DMS79 (cell line): ENCODE measurements at regions not wholly inside any gene's neighbourhood (a gene's known extent, or its start where the extent isn't known, plus 50 kb on each side); places are given as distances from the start of the nearest gene placed in this dataset.
"Not testable (repeated sequence)": the region's sequence is repeated elsewhere in the genome, so short reads cannot be mapped to it uniquely, and the experiment has no call there.

Source experiments
- DNase-seq: peaks from one replicate; lab custom pipeline; 2025; lab: John Stamatoyannopoulos, UW

GRCh38 chr22:47324435-47324990 is 562.1 kb downstream of the TBC1D22A start:
- no peak for DNase-seq

- DNase-seq = no peak
Observed at GRCh38 chr22:47323518-47323917, 561.1 kb downstream of the TBC1D22A start.

DNA sequence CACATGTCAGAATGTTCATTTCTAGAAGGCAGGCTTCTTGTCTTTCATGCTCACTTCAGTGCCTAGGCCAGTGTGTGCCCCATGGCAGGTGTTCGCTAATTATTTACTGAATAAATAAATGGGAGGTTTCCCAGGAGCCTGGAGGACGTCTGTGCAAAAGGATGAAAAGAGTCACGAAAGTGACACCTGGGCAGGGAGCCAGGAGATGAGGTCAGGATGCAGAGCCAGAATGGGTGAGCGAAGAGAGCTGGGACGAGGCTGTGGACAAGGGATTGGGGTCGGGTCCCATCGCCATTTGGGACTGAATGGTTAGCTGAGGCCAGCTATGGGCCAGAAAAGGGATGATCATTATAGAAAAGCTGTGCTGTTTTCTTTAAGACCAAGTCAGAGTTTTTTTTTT is 560.4 kb downstream of the TBC1D22A start:
- peak; percentile 23 for DNase-seq

GRCh38 chr22:47320560-47320959 is 558.1 kb downstream of the TBC1D22A start:
- no peak for DNase-seq

- no peak for DNase-seq
Observed at GRCh38 chr22:47318041-47318737, 555.7 kb downstream of the TBC1D22A start.

DNA sequence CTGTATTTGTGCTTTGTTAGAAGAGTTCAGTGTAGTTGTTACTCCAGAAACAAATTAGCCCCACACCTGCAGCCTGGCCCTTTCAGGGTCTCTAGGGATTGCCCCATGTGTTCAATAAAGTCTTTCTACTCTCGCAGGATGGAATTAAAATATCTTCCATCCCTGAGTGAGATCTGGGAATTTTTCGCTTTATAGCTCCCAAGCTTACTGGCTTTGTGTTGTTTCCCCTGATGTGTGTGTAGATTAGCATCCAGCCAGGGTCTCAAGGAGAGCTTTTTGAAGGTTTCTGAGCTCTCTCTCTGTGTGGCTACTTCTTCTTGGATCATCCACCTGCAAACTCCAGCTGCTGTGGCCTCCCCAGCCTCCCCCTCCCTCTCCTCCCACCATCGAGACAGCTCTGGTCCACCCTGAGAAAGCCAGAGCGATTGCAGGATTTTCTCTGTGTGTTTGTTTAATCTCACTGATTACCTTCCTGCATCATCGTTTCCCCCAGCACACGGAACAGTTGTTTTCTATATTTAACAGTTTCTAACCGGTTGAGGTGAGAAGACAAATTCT is 553.5 kb downstream of the TBC1D22A start:
- DNase-seq = no peak

DNA sequence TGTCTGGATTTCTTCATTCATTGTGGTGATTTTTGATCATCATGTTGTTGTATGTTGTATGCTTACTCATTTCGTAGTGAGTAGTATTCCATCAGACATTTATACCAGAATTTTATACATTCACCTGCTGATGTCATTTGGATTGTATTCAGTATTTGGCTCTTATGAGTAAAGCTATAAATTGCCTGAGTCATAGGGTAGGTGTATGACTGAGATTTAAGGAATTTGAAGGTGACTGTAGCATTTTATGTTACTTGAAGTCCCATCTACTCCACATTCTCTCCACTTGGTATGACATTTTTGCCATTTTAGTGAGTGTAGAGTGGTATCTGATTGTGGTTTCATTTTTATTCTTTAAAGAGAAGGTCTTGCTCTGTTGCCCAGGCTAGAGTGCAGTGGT is 548.2 kb downstream of the TBC1D22A start:
- DNase-seq = no peak

- DNase-seq = no peak
Observed at GRCh38 chr22:47309946-47310345, 547.5 kb downstream of the TBC1D22A start.

GRCh38 chr22:47309476-47309875 is 547.0 kb downstream of the TBC1D22A start:
- no peak for DNase-seq

- DNase-seq = no peak
Observed at GRCh38 chr22:47308886-47309285, 546.4 kb downstream of the TBC1D22A start.

DNA sequence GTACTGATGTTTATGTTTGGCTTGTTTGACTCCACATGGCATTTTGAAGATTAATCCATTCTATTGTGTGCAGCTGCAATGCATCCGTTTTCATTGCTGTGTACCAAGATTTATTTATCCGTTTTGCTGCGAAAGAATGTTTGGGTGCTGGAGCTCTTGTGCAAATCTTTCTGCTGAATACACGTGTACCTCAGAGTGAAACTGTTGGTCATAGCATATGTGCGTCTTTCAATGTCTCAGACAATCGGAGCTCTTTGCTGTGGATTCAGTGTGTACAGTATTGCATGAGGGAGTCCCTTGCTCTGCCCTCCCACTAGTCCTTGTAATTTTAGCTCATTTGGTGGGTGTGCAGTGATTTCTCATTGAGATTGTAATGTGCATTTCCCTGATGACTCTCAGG is 545.4 kb downstream of the TBC1D22A start:
- no peak for DNase-seq

- DNase-seq = no peak
Observed at GRCh38 chr22:47307326-47307725, 544.9 kb downstream of the TBC1D22A start.

GRCh38 chr22:47304854-47305253 is 542.4 kb downstream of the TBC1D22A start:
- DNase-seq = no peak

- no peak for DNase-seq
Observed at GRCh38 chr22:47304191-47304831, 541.9 kb downstream of the TBC1D22A start.

DNA sequence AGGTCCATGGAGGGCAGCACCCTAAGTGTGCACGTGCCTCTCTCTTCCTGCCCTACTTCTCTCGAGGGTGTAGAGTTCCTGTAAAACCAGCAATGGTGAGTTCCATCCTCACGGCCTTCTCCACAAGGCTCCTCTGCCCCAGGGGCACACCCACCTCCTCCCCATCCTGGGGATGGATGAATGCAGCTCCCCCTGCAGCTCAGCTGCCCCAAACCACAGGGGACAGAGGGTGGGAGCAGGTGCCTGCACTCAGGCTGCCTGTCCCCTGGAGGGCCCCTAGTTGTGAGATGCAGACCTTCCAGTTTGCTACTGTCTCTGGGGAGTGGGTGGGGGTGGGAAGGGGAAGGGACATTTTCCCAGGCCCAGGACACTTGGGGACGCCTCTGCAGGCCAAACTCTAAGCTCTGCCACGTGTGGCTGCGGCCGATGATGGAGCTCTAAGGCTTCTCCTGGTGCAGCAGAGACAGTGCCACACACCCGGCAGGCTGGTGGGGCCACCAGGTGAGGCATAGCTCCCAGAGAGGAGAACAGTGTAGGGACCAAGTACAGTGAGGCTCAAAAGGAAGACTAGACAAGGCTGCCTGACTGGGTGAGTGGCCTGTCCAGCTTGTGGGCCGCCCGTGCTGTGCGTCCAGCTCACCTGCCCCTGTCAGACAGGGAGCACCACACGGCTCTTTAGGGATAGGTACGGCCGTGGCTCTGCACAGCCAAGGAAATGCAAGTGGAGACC is 540.9 kb downstream of the TBC1D22A start:
- DNase-seq = no peak

- not testable (repeated sequence) for DNase-seq
Observed at GRCh38 chr22:47302587-47302986, 540.1 kb downstream of the TBC1D22A start.

DNA sequence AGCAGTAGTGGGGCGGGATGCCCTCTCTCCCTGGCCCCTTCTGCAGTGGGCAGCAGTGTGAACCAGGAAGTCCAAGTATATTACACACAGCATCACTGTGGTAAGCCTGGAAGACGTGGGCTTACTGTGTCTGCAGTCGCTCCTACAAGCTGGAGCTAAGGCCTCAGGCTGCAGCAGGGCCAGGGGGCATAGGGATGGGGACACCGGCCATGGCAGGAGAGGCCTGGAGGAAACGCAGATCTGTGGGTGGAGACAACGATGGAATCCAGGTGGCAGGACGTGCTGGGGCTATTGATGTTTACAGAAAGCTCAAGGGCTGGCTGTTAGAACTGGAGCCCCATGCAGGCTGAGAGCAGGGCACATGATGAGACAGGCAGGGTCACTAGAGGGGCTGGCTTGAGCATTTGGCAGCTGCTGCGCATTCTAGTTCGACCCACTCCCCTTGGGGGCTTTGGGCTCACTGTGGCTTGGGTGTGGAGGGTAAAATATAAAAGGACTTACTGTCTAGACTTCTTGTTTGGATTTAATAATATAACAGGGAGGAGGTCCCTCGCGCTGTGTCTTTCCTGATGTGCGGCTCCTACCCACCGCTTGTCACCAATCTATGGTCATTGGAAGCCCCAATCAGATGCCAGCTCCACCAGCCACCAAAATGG is 539.5 kb downstream of the TBC1D22A start:
- DNase-seq = no peak

- DNase-seq = no peak
Observed at GRCh38 chr22:47300698-47301405, 538.4 kb downstream of the TBC1D22A start.

DNA sequence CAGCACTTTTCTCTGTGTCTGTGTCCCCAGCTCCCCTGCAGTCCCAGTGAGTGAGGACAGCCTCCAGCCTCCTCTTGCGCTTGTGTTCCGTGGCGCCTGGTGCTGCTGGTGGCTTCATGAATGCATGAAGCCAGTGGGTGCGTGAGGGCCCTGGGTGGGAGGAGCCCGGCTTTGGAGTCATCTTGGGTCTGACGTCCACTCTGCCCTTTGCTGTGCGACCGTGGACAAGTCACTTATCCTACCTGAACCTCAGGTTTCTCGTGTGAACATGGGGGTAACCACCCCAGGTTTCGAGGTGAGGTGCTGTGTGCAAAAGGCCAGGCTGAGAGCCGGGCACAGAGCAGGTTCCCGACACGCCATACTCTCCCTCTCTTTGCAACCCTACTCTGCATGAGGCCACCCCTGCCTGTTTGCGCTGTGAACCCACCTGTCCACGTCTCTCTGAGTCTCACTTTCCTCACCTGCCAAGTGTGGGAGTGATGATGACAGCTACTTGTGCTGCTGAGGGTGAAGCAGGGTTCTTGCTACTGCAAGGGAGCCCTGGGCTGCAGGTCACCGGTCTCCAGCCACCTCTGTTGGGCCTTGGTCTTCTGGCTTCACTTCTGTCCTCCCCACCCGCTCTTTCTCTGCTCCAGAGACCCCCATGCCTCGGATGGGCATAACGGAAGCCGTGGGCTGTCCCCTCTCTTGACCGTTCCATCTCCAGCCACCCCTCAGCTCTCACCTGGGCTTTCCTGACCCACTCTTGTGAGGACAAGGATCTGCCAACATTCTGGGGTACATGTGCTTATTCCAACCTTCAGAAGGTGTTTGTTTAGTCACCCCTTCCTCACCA is 537.6 kb downstream of the TBC1D22A start:
- no peak for DNase-seq

DNA sequence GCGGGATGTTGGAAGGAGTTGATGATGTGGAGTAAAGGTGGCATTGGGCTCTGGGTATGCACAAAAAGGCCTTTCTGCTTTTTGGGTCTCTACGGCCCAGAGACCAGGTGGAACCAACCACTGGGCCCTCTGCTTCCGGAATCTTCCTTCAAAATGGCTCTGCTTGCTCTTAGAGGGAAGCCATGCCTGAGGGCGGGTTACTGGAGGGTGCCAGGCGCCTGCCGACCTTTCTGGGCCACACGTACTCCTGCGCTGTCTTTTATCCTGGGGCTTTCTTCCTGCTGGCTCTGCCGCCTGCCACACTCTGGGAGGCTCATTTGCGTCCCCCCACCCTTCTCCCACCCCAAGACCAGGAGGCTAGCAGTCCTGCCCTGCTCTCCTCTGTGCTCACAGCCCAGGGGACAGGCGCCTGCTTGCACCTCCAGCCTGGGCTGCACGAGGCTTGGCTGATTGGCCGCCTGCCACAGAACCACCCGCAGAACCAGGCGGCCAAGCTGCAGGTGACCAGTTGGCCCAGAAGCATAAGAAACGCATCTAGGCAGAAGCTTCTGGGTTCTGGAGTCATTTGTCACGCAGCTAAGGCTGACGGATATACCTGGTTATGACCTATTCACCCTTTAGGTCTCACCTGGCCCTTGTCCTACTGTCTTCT is 536.9 kb downstream of the TBC1D22A start:
- no peak for DNase-seq
